ENCODE measurements at regions not wholly inside any gene's neighbourhood (a gene's known extent, or its start where the extent isn't known, plus 50 kb on each side); places are given as distances from the start of the nearest gene placed in this dataset.

DNA sequence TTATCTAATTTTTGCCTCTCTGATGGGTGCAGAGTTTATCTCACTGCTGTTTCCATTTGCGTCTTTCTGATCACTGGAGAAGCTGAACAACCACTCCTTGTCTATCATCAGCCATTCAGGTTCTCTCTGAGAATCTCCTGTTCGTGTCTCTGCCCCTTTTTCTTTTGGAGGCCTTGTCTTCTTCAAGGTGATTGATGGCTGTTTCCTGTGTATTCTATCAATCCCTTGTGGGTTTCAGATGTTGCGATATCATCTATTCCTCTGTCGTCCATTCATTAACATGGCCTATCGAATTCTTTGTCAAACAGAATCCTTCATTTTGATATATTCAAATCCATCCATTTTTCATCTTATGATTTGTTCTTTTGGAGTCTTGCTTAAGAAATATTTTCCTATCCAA, 100.3 kb downstream of the FAM53A start:
- TF ChIP-seq, protein P1, sequence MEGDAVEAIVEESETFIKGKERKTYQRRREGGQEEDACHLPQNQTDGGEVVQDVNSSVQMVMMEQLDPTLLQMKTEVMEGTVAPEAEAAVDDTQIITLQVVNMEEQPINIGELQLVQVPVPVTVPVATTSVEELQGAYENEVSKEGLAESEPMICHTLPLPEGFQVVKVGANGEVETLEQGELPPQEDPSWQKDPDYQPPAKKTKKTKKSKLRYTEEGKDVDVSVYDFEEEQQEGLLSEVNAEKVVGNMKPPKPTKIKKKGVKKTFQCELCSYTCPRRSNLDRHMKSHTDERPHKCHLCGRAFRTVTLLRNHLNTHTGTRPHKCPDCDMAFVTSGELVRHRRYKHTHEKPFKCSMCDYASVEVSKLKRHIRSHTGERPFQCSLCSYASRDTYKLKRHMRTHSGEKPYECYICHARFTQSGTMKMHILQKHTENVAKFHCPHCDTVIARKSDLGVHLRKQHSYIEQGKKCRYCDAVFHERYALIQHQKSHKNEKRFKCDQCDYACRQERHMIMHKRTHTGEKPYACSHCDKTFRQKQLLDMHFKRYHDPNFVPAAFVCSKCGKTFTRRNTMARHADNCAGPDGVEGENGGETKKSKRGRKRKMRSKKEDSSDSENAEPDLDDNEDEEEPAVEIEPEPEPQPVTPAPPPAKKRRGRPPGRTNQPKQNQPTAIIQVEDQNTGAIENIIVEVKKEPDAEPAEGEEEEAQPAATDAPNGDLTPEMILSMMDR (IDR thresholded peaks at IDR 0.05): no peak
- no peak for TF ChIP-seq POLR2A (IDR thresholded peaks at IDR 0.05)
